CD4-positive, alpha-beta T cell treated with Interleukin-15 for 1 hour (primary cell): ENCODE measurements at regions not wholly inside any gene's neighbourhood (a gene's known extent, or its start where the extent isn't known, plus 50 kb on each side); places are given as distances from the start of the nearest gene placed in this dataset.

ENCODE experiments used
- DNase-seq: peaks from one replicate; pipeline ENCODE4 v3.0.0-alpha.2; 2020

DNA sequence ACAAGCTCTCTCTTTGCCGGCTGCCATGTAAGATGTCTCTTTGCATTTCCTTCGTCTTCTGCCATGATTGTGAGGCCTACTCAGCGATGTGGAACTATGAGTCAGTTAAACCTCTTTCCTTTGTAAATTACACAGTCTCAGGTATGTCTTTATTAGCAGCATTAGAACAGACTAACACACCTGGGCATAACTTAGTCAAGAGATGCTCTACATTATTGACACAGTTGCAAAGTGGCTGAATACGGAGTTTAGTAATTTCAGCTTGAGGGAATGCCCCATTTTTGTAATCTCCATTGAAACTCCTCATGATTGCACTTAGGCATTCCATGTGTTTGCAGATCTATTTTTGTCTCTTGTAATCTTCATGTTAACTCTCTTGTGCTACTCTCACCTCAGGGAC, 299.5 kb upstream of the HAND2 start:
- no peak for DNase-seq

GRCh38 chr4:173827707-173828106, 297.7 kb upstream of the HAND2 start:
- no peak for DNase-seq

DNA sequence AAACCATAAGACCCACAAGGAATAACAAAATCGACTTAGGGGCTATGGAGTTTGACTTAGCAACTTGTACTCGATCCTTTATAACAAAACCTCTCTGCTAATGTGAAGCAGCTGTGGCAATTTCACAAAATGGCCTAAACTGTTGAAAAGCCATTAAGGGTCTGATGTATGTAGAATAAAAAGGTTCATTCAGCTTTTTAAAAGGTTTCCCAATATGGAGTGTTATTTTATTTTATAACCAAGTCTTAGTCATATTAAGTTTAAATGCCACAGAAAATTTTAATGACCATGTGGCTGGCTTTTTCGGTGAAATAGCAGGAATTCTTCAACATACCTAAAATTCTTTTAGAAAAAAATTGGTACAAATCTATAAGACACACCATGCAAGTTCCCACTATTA, 291.8 kb upstream of the HAND2 start:
- no peak for DNase-seq

DNA sequence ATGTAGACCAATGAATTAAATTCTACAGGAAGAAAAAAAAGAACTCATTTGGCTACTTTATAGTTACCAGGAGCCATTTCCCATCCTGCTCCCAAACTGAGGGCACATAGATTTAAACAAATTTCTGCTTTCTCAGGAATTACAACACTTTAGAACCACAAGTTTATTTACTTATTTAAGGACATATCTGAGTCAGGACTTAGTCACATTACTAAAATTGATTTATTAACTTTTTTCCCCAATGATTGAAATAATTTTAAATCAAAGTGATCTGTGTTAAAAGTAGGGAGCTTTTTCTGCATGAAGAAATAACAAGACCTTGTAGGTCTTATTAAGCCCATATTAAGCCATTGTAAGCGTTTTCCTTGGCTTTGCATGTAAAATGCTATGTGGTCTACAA, 291.0 kb upstream of the HAND2 start:
- DNase-seq, result no peak

- DNase-seq, result no peak
Measured at GRCh38 chr4:173807347-173807746, 277.3 kb upstream of the HAND2 start.

DNA sequence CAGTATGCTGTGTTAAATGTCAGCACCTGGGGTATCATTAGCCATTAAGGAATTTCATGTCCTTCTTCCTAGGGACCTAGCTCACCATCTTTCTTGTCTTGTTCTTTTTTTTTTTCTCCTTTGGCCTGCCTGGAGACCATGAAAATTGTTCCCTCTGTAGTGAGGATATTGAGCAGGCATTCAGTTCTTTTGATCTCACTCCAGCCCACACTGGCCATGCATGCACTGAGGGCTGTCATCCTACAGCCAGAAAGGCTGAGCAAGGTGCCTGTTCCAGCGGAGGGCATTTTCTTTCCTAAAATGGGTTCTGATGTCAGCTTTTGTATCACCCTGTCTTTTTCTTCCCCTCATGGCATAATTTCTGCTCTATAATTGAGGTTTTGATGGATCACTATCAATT, 275.9 kb upstream of the HAND2 start:
- no peak for DNase-seq

DNA sequence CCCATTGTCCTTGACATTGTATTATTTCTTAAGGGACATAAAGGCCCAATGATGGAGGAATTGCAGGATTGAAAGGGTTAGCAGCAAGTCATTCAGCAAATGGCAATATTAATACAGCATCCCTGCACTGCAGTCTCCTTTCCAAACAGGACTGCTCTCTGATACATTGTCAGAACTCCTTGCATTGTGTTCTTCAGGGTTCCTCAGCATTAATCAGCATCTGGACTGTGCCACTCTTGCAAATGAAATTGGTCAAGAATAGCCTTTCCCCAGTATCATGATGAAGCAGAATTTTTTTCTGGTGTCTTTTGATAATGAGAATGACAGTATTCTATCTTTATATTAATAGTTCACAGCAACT, 272.6 kb upstream of the HAND2 start:
- no peak for DNase-seq

GRCh38 chr4:173801876-173802661, 272.0 kb upstream of the HAND2 start:
- DNase-seq, result no peak

DNA sequence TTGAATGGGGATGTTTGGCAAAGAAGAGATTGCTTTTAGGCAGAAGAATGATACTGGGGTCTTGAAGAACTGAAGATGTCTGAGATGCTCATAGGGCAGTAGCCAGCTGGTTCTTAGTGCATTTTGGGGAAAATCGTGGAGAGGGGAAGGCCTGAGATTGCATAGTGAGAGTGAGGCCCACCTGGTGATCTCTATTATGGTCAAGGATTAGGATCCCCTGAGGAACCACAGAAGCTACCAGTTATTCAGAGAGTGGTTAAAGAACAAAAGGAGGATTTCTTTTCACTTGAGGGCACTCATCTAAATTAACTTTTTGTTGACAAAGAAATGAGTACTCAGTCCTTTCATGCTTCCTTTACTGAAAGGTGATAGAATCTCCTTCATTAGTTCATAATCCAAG, 271.3 kb upstream of the HAND2 start:
- DNase-seq, result no peak

- DNase-seq, result no peak
Measured at GRCh38 chr4:173797296-173797695, 267.3 kb upstream of the HAND2 start.

GRCh38 chr4:173794662-173795061, 264.6 kb upstream of the HAND2 start:
- no peak for DNase-seq

GRCh38 chr4:173793937-173794510, 264.0 kb upstream of the HAND2 start:
- no peak for DNase-seq

GRCh38 chr4:173782660-173783059, 252.6 kb upstream of the HAND2 start:
- DNase-seq, result no peak

GRCh38 chr4:173777921-173778320, 247.9 kb upstream of the HAND2 start:
- DNase-seq, result no peak

DNA sequence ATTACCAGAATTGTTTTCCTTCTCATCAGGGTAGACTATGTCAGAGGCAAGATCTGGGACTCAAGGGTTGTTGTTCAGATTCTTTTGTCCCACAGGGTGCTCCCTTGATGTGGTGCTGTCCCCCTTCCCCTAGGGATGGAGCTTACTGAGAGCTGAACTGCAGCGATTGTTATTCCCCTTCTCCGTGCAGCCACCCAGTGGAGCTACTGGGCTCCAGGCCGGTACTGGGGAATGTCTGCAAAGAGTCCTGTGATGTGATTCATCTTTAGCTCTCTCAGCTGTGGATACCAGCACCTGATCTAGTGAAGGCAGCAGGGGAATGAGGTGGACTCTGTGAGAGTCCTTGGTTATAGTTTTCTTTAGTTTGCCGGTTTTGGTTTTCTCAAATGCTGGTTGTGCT, 247.4 kb upstream of the HAND2 start:
- no peak for DNase-seq

DNA sequence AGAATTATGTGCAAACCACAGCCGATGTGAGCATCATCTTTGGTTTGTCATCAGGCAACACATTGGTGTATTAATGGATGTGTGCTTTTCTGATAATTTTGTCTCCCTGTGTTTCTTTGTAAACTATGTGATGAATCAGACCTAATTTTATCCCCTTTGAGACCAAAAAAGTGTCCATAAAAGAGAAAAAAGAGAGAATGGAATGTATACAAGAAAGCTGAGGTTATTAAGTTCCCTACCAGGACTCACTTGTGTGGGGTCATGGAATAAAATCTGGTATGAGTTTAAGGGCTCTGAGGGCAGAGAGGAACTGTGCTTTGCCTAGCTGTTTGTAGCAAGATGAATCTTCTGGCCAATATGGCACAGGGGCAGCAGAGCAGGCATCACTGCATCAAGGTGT, 239.5 kb upstream of the HAND2 start:
- no peak for DNase-seq

GRCh38 chr4:173767650-173768049, 237.6 kb upstream of the HAND2 start:
- DNase-seq, result no peak

DNA sequence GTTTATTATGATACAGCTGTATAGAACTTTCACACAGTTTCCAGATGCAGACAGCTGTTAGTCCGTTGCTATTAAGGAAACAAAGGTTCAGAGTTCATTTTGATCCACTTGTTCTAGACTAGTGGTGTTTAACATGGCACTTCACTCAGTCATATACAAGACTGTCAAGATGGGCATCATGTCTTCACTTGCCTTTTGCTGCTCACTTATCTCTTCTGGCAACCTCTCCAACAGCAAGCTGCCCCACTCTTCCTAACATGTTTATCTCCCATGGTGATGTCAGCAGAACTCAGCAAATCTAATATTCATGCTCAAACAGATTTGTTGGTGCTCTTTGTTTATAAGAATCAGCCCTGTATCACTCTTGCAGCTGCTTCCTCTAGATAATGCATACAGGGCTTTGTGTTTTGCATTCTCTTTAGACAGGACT, 236.2 kb upstream of the HAND2 start:
- DNase-seq, result no peak

GRCh38 chr4:173765751-173766150, 235.7 kb upstream of the HAND2 start:
- DNase-seq, result no peak

DNA sequence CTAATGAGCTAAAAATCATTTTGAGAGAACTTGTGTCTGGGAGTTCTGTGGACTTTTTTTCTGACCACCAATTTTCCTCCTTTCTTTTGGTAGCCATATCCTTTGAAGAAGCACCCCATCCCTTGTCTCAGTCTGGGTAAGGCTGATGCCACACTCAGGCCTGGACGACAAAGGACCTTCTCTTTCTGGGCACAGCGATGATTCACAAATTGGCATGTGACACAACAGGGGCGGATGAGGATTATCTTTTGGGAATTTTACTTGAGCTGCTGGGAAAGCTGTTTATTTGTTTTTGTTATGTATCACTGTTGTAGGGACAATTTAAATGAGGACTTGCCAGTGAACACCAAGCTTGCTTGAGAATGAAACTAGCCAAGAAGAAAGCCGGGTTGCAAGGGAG, 233.4 kb upstream of the HAND2 start:
- DNase-seq, result no peak

GRCh38 chr4:173761938-173762337, 231.9 kb upstream of the HAND2 start:
- DNase-seq, result no peak

DNA sequence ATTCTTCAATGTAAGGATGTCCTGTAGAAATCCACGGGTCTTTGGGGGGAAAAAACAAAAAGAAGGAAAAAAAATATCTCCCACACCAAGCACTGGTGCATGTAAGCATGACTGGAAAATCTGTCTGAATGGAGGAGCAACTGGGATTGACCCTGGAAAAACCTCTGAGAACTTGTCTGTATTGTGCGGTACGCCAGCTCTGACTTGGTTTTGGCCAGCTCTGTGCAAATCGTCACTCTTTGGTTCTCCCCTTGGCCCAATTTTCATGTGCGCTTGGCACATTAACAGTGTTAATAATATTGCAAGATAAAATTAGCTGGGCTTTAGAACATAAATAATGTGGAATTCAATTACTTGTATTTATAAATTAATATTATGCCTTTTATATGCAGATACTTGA, 231.2 kb upstream of the HAND2 start:
- no peak for DNase-seq

GRCh38 chr4:173758132-173758531, 228.1 kb upstream of the HAND2 start:
- no peak for DNase-seq

- no peak for DNase-seq
Measured at GRCh38 chr4:173753408-173753807, 223.4 kb upstream of the HAND2 start.

- DNase-seq, result no peak
Measured at GRCh38 chr4:173752610-173753230, 222.7 kb upstream of the HAND2 start.
